ENCODE measurements at regions not wholly inside any gene's neighbourhood (a gene's known extent, or its start where the extent isn't known, plus 50 kb on each side); places are given as distances from the start of the nearest gene placed in this dataset.

DNA sequence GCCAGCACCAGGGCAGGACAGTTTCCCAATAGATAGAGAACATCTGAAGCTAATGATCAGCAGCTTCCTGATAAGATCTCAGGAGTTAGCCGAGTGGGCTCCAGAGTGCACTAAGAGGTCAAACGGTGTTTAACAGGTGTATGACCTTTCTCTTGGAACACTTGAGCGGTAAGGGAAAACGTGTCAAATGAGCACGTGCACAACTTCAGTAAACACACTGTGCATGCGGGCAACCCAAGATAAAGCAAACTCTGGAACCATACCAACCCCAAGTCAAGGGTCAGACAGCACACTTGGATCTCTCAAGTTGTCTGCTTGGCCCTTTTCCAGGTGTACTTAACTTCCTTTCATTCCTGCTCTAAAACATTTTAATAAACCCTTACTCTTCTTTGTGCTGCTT, 1941.5 kb upstream of the PCDH10 start:
- DNase-seq (ENCODE audit: low spot score) (no peak), ATAC-seq (ENCODE audit: low FRiP score) (no peak)
- no peak for TF ChIP-seq CTCF (IDR thresholded peaks at IDR 0.05)

DNA sequence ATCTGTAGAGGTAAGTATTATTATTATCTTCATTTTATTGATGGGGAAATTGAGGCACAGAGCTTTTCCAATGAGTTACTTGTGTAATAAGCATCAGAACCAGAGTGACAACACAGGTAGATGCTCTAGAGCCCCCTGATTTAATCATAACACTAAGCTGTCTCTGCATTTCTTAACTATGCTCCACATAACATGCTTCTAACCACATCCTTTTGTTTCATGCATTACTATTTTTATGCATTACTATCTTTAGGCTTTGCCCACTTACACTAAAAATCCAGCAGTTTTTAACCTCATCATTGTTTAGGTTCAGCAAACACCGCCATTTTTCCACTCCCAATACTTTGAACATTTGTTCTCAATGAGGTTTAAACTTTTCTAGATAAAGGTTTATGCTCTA, 1900.8 kb upstream of the PCDH10 start:
- ATAC-seq (ENCODE audit: low FRiP score): no peak

GRCh38 chr4:131251321-131251720, 1897.8 kb upstream of the PCDH10 start:
- TF ChIP-seq CTCF (IDR thresholded peaks at IDR 0.05): no peak
- no peak for DNase-seq (ENCODE audit: low spot score)
- ATAC-seq (ENCODE audit: low FRiP score): no peak

More for the DNA sequence above, 1900.8 kb upstream of the PCDH10 start:
- TF ChIP-seq CTCF (IDR thresholded peaks at IDR 0.05): no peak
- no peak for DNase-seq (ENCODE audit: low spot score)

DNA sequence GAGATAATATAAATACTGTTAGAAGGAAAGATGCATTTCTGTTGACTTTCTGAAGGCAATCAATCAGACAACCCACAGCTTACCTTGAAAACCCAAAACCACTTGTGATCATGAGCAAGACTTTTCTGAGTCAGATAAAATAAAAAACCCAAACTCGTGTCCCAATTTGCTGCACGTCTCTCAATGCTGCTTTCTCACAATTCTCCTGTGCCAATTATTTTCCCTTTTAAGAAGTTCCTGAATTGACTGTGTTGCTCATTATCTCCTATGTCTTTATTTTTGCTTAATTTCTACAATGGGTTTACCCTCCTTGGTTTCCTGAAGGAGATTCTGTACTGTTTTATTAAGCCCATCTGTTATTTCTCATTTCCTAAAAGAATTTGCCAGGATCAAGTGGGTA, 1891.9 kb upstream of the PCDH10 start:
- ATAC-seq (ENCODE audit: low FRiP score): no peak
- TF ChIP-seq CTCF (IDR thresholded peaks at IDR 0.05): no peak

GRCh38 chr4:131258361-131258760, 1890.7 kb upstream of the PCDH10 start:
- TF ChIP-seq CTCF (IDR thresholded peaks at IDR 0.05): no peak
- no peak for ATAC-seq (ENCODE audit: low FRiP score)
- no peak for DNase-seq (ENCODE audit: low spot score)

More for the DNA sequence above, 1891.9 kb upstream of the PCDH10 start:
- no peak for DNase-seq (ENCODE audit: low spot score)

- TF ChIP-seq CTCF (IDR thresholded peaks at IDR 0.05): no peak
- ATAC-seq (ENCODE audit: low FRiP score) (no peak), DNase-seq (ENCODE audit: low spot score) (no peak)
These were observed 1860.7 kb upstream of the PCDH10 start for GRCh38 chr4:131288441-131288840.

DNA sequence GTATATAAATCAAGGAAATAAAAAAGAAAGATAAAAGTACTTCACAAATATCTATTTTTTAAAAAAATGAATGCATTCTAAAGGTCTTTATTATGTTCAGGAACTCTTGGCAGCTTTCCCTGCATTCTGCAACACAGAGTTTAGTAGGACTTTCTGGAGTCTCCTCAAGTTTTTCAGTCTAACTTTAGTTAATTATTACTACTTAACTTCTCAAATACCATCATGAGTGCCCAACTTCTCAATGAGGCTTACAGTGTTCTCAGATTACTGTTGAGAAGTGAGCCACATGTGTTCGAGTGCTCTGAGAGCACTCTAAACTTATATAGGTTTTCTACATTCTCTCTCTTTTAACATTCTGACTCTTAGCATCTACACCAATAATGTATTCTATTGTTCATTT, 1852.9 kb upstream of the PCDH10 start:
- no peak for TF ChIP-seq CTCF (IDR thresholded peaks at IDR 0.05)

More for the DNA sequence above, 1852.9 kb upstream of the PCDH10 start:
- ATAC-seq (ENCODE audit: low FRiP score) (no peak), DNase-seq (ENCODE audit: low spot score) (no peak)

Data from omental fat pad (tissue), 3 donors.